Esophagus muscularis mucosa (tissue), 4 donors: ENCODE measurements at regions not wholly inside any gene's neighbourhood (a gene's known extent, or its start where the extent isn't known, plus 50 kb on each side); places are given as distances from the start of the nearest gene placed in this dataset.

Experiments used
- DNase-seq: peaks from one replicate; pipeline ENCODE4 v3.0.0-alpha.2; 2017; ENCODE audit errors: extremely low spot score
- H3K27ac ChIP-seq, 4 donors: fragments of 200-600 bp; sonication (generic); replicated peaks in 1 of 4; 1 replicate in 3 of 4; 2 replicates in 1 of 4; pipeline ENCODE4 v1.5.1; 2016 to 2019; ENCODE audit warnings: mild to moderate bottlenecking in 1 of 4
- H3K27me3 ChIP-seq, 4 donors: fragments of 200-600 bp; sonication (generic); one replicate each; pipeline versions ENCODE4 v1.5.1 to v1.6.0; 2016 to 2019
- H3K36me3 ChIP-seq, 4 donors: fragments of 200-600 bp; sonication (generic); one replicate each; pipeline ENCODE4 v1.5.1; 2016 to 2019
- H3K4me1 ChIP-seq, 4 donors: fragments of 200-600 bp; sonication (generic); one replicate each; pipeline ENCODE4 v1.5.1; 2016 to 2019
- H3K4me3 ChIP-seq, 4 donors: fragments of 200-600 bp; sonication (generic); 1 replicate in 2 of 4; 2 replicates in 2 of 4; pipeline ENCODE4 v1.5.1; 2016 to 2019; ENCODE audit warnings: mild to moderate bottlenecking in 4 of 4, moderate library complexity in 1 of 4
- H3K9me3 ChIP-seq, 4 donors: fragments of 200-600 bp; sonication (generic); 1 replicate in 3 of 4; 2 replicates in 1 of 4; pipeline ENCODE4 v1.5.1; 2016 to 2019
- CTCF ChIP-seq, 3 experiments: fragments of 200-600 bp in 2 of 3; fragments of 450-650 bp in 1 of 3; sonication (generic) in 2 of 3; IDR thresholded peaks; one replicate each; pipeline ENCODE4 v1.5.1; 2017 to 2019; ENCODE audit warnings: antibody characterized with exemption in 3 of 3, mild to moderate bottlenecking in 2 of 3, moderate library complexity in 1 of 3
- EP300 ChIP-seq: sonication (generic); formaldehyde crosslinking; IDR thresholded peaks from one replicate; pipeline ENCODE4 v1.6.1; 2017; ENCODE audit warnings: antibody characterized with exemption
- POLR2A ChIP-seq: fragments of 450-650 bp; IDR thresholded peaks from one replicate; pipeline ENCODE4 v1.6.1; 2017; ENCODE audit warnings: antibody characterized with exemption, moderate library complexity, mild to moderate bottlenecking, low read depth
- POLR2AphosphoS5 ChIP-seq, 2 donors: sonication (generic); formaldehyde crosslinking; IDR thresholded peaks; one replicate each; pipeline ENCODE4 v1.6.1; 2017; ENCODE audit warnings: antibody characterized with exemption in 2 of 2
- whole genome bisulfite sequencing: methylation state at CpG from one replicate; pipeline ENCODE4 v1.1.5; 2018; 5-methylcytosine and 5-hydroxymethylcytosine counted together
- intact Hi-C: fragments of 100-400 bp; cut with DNase I; formaldehyde crosslinking; loops from one replicate; pipeline ENCODE4 v1.15.1; 2023

GRCh38 chr10:121121462-121121861, 270.3 kb downstream of the WDR11 start:
- DNase-seq = no peak
- H3K4me3 ChIP-seq = no peak overlapping the region
- no peaks in the 10 kb centered on the region for H3K4me1 ChIP-seq
- H3K36me3 ChIP-seq = no peaks in the 10 kb centered on the region
- H3K27me3 ChIP-seq = no peaks in the 10 kb centered on the region
- TF ChIP-seq CTCF (IDR thresholded peaks at IDR 0.05) (no peak), POLR2AphosphoS5 (IDR thresholded peaks at IDR 0.05) (no peak), EP300 (no peak)
- intact Hi-C loops = no loop called here
- WGBS = 67% methylated on average over 7 of the region's 7 CpGs
- no peak overlapping the region for H3K27ac ChIP-seq
- peaks cover 0 to under 1% (median 0%) of the 10 kb centered on the region in 4 donors for H3K9me3 ChIP-seq

DNA sequence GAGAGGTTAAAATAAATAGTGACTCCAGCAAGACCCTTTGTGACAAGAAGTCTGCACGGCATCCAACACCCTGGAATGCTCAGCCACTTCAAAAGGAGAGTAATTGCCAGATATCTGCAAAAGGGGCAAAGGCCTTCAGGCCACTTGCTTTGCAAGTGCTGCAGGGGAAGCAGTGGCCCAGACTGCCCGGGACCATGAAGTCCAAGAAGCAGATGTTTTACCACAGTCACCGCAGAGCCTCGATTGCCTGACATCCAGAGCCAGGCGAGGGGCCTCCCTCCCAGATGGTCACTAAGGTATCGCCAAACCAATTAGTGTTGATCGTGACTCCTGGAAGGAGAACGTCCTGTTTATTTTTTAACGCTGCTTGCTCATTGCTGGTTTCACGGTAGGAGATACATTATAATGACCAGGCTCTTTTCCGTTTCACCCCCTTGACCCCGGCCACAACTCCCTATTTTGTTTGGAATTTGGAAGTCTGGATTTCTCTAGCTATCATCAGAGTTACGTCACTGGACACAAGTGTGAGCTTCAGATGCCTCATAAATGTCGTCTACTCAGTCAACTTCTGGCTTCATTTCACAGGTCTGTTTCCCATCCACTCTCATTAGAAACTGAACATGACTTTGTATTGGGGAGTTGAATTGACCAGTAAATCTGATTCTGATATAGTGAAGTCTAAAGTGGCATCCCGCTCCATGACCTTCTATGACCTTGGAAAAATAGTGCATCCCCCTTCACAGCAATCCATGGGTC, 276.2 kb downstream of the WDR11 start:
- intact Hi-C loops = no loop called here

GRCh38 chr10:121128164-121128563, 277.0 kb downstream of the WDR11 start:
- no peak for DNase-seq
- Histone ChIP-seq H3K27ac (no peak overlapping the region), H3K4me1 (peaks cover 0 to 9% (median 0%) of the 10 kb centered on the region in 4 donors), H3K27me3 (no peaks in the 10 kb centered on the region), H3K36me3 (no peaks in the 10 kb centered on the region), H3K9me3 (no peaks in the 10 kb centered on the region), H3K4me3 (no peak overlapping the region)
- intact Hi-C loops = no loop called here
- 78% methylated on average over 10 of the region's 10 CpGs for WGBS
- TF ChIP-seq POLR2A = no peak
- no peak for TF ChIP-seq CTCF (IDR thresholded peaks at IDR 0.05)
- no peak for TF ChIP-seq POLR2AphosphoS5 (IDR thresholded peaks at IDR 0.05)
- no peak for TF ChIP-seq EP300

More for the DNA sequence above, 276.2 kb downstream of the WDR11 start:
- H3K27me3 ChIP-seq = no peaks in the 10 kb centered on the region
- TF ChIP-seq CTCF (IDR thresholded peaks at IDR 0.05) = no peak
- no peak for TF ChIP-seq POLR2A
- no peak for TF ChIP-seq EP300
- TF ChIP-seq POLR2AphosphoS5 (IDR thresholded peaks at IDR 0.05) = no peak
- H3K36me3 ChIP-seq = no peaks in the 10 kb centered on the region
- WGBS = 77% methylated on average over 15 of the region's 15 CpGs
- no peaks in the 10 kb centered on the region for H3K9me3 ChIP-seq
- H3K27ac ChIP-seq = no peak overlapping the region
- DNase-seq = no peak
- peaks cover 0 to 9% (median 0%) of the 10 kb centered on the region in 4 donors for H3K4me1 ChIP-seq
- H3K4me3 ChIP-seq = no peak overlapping the region

DNA sequence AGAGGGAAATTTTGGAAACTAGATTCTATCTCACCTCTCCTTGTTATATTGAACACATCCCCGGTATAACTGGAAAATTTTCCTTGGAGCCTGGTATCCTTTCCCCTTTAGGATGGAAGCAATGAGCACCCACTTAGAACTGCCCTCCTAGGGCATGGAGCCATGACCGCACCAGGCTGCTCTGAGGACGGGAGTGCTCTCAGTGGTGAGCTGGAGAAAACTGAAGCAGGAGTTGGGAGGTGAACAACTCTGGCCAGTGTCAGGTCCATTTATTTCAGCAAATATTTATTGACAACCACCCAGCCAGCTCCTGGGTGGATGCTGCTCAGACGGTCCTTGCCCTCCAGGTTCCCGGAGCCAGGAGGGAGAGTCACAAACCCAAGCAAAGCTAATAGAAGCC, 278.1 kb downstream of the WDR11 start:
- no peak for TF ChIP-seq EP300
- no peak for TF ChIP-seq POLR2A
- TF ChIP-seq CTCF (IDR thresholded peaks at IDR 0.05) = no peak
- TF ChIP-seq POLR2AphosphoS5 (IDR thresholded peaks at IDR 0.05) = no peak

GRCh38 chr10:121130382-121130781, 279.2 kb downstream of the WDR11 start:
- no peak for TF ChIP-seq CTCF (IDR thresholded peaks at IDR 0.05)
- TF ChIP-seq POLR2A = no peak
- no peak for TF ChIP-seq POLR2AphosphoS5 (IDR thresholded peaks at IDR 0.05)
- TF ChIP-seq EP300 = no peak
- Histone ChIP-seq H3K36me3 (no peaks in the 10 kb centered on the region), H3K4me3 (no peak overlapping the region), H3K27me3 (no peaks in the 10 kb centered on the region), H3K9me3 (no peaks in the 10 kb centered on the region), H3K27ac (no peak overlapping the region), H3K4me1 (peaks cover 0 to 9% (median 0%) of the 10 kb centered on the region in 4 donors)
- 100% methylated on average over 5 of the region's 5 CpGs for WGBS
- DNase-seq = no peak
- intact Hi-C loops = no loop called here

More for the DNA sequence above, 278.1 kb downstream of the WDR11 start:
- intact Hi-C loops = no loop called here
- Histone ChIP-seq H3K4me1 (peaks cover 0 to 9% (median 0%) of the 10 kb centered on the region in 4 donors), H3K36me3 (no peaks in the 10 kb centered on the region), H3K9me3 (no peaks in the 10 kb centered on the region), H3K27ac (no peak overlapping the region), H3K4me3 (no peak overlapping the region), H3K27me3 (no peaks in the 10 kb centered on the region)
- DNase-seq = no peak
- WGBS = 85% methylated on average over 5 of the region's 5 CpGs
